Endodermal cell (in vitro differentiated cells): ENCODE measurements at regions not wholly inside any gene's neighbourhood (a gene's known extent, or its start where the extent isn't known, plus 50 kb on each side); places are given as distances from the start of the nearest gene placed in this dataset.
"Not testable (repeated sequence)": the region's sequence is repeated elsewhere in the genome, so short reads cannot be mapped to it uniquely, and the experiment has no call there.

Experiments used
- DNase-seq: peaks from one replicate; pipeline ENCODE4 v3.0.0-alpha.2; 2017
- H3K27ac ChIP-seq: 2 replicates; pipeline ENCODE4 v1.5.1; 2013; ENCODE audit warnings: mild to moderate bottlenecking, low read depth, low read length, moderate library complexity
- H3K27me3 ChIP-seq: 2 replicates; pipeline ENCODE4 v1.6.1; 2013; ENCODE audit warnings: mild to moderate bottlenecking, low read length, moderate library complexity; ENCODE audit not compliant: insufficient read depth, control insufficient read depth, poor library complexity, severe bottlenecking
- H3K36me3 ChIP-seq: 2 replicates; pipeline ENCODE4 v1.7.0; 2013; ENCODE audit warnings: mild to moderate bottlenecking, low read length, moderate library complexity; ENCODE audit not compliant: control insufficient read depth, insufficient read depth
- H3K4me1 ChIP-seq: one replicate; pipeline ENCODE4 v1.7.0; 2013; ENCODE audit warnings: low read length; ENCODE audit not compliant: control insufficient read depth, insufficient read depth
- H3K4me3 ChIP-seq: 2 replicates; pipeline ENCODE4 v1.5.1; 2013; ENCODE audit warnings: mild to moderate bottlenecking, low read length, moderate library complexity
- H3K9ac ChIP-seq: 2 replicates; pipeline ENCODE4 v1.6.1; 2013; ENCODE audit warnings: mild to moderate bottlenecking, low read length, moderate library complexity; ENCODE audit not compliant: poor library complexity, severe bottlenecking; ENCODE audit errors: extremely low read depth
- H3K9me3 ChIP-seq: 2 replicates; pipeline ENCODE4 v1.6.1; 2013; ENCODE audit warnings: mild to moderate bottlenecking, low read length, moderate library complexity; ENCODE audit not compliant: control insufficient read depth
- H3K27ac Mint-ChIP-seq: 2 replicates; pipeline ENCODE4 v1.8.0; 2020; ENCODE audit warnings: mixed read lengths
- H3K27me3 Mint-ChIP-seq: 2 replicates; pipeline ENCODE4 v1.8.0; 2021; ENCODE audit warnings: mild to moderate bottlenecking, mixed read lengths; ENCODE audit not compliant: insufficient read depth
- H3K36me3 Mint-ChIP-seq: 2 replicates; pipeline ENCODE4 v1.8.0; 2020; ENCODE audit warnings: low read depth, mixed read lengths
- H3K4me1 Mint-ChIP-seq: 2 replicates; pipeline ENCODE4 v1.8.0; 2020; ENCODE audit warnings: mixed read lengths
- H3K4me3 Mint-ChIP-seq: 2 replicates; pipeline ENCODE4 v1.8.0; 2020; ENCODE audit warnings: mild to moderate bottlenecking, moderate library complexity, mixed read lengths
- H3K9me3 Mint-ChIP-seq: 2 replicates; pipeline ENCODE4 v1.8.0; 2020; ENCODE audit warnings: mild to moderate bottlenecking, mixed read lengths
- CTCF ChIP-seq: fragments of 200-600 bp; sonication (generic); conservative IDR thresholded peaks from 2 replicates; pipeline ENCODE4 v1.5.0; 2021; ENCODE audit warnings: antibody characterized with exemption, mild to moderate bottlenecking
- WGBS, 2 experiments: methylation state at CpG; one replicate each; pipeline versions ENCODE4 v1.1.5 to v1.1.7; 2013; ENCODE audit warnings: missing lambda C conversion rate in 2 of 2, mixed read lengths in 1 of 2; ENCODE audit not compliant: insufficient coverage in 1 of 2, insufficient read length in 1 of 2; 5-methylcytosine and 5-hydroxymethylcytosine counted together

DNA sequence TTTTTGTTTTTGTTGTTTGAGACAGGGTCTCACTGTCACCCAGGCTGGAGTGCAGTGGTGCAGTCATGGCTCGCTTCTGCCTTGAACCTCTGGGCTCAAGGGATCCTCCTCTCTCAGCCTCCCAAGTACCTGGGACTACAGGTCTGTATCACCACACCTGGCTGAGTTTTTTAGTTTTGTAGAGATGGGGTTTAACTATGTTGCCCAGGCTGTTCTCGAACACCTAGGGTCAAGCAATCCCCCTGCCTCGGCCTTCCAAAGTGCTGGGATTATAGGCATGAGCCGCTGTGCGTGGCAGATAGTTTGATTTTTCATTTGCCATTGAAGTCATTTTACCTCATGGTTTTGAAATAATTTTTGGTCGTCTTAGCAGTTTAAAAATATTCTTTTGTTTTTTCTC is 94.3 kb upstream of the EIF5 start:
- H3K4me3 Mint-ChIP-seq = no peak overlapping the region
- H3K4me3 ChIP-seq = no peak overlapping the region
- peaks cover 61% of the 10 kb centered on the region for H3K9me3 Mint-ChIP-seq
- peaks cover 4% of the 10 kb centered on the region for H3K36me3 Mint-ChIP-seq
- no peak overlapping the region for H3K27ac ChIP-seq
- no peaks in the 10 kb centered on the region for H3K36me3 ChIP-seq
- no peaks in the 10 kb centered on the region for H3K4me1 ChIP-seq
- peaks cover 41% of the 10 kb centered on the region for H3K9me3 ChIP-seq
- no peak for DNase-seq
- H3K27me3 ChIP-seq = no peaks in the 10 kb centered on the region
- no peak for TF ChIP-seq CTCF
- H3K9ac ChIP-seq = no peak overlapping the region
- peaks cover 19% of the 10 kb centered on the region for H3K4me1 Mint-ChIP-seq
- WGBS, 2 experiments = 92% methylated on average over 6 of the region's 6 CpGs; no CpG with 5 or more reads in 1 of the 2 experiments
- H3K27ac Mint-ChIP-seq = no peak overlapping the region
- peaks cover 2% of the 10 kb centered on the region for H3K27me3 Mint-ChIP-seq

DNA sequence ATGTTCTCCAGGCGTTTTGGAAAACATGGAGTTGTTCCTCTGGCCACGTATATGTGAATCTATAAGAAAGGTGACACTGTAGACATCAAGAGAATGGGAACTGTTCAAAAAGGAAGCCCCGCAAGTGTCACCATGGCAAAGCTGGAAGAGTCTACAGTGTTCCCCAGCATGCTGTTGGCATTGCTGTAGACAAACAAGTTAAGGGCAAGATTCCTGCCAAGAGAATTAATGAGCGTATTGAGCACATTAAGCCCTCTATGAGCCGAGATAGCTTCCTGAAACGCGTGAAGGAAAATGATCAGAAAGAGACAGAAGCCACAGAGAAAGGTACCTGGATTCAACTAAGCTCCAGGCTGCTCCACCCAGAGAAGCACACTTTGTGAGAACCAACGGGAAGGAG is 92.5 kb upstream of the EIF5 start:
- 95 to 99% methylated on average over 7 to 8 of the region's 8 CpGs for WGBS, 2 experiments
- H3K9me3 Mint-ChIP-seq = peaks cover 59% of the 10 kb centered on the region
- no peak overlapping the region for H3K9ac ChIP-seq
- no peaks in the 10 kb centered on the region for H3K27me3 ChIP-seq
- H3K4me3 ChIP-seq = no peak overlapping the region
- peaks cover 4% of the 10 kb centered on the region for H3K36me3 Mint-ChIP-seq
- H3K27ac ChIP-seq = no peak overlapping the region
- no peak overlapping the region for H3K4me3 Mint-ChIP-seq
- no peaks in the 10 kb centered on the region for H3K36me3 ChIP-seq
- peaks cover 11% of the 10 kb centered on the region for H3K4me1 Mint-ChIP-seq
- H3K9me3 ChIP-seq = peaks cover 41% of the 10 kb centered on the region
- H3K27me3 Mint-ChIP-seq = peaks cover 2% of the 10 kb centered on the region
- no peak for DNase-seq
- no peak for TF ChIP-seq CTCF
- H3K4me1 ChIP-seq = no peaks in the 10 kb centered on the region
- no peak overlapping the region for H3K27ac Mint-ChIP-seq

GRCh38 chr14:103243764-103244737 is 90.0 kb upstream of the EIF5 start:
- no peak overlapping the region for H3K4me3 Mint-ChIP-seq
- H3K36me3 Mint-ChIP-seq = peaks cover 4% of the 10 kb centered on the region
- peaks cover 11% of the 10 kb centered on the region for H3K4me1 Mint-ChIP-seq
- Histone ChIP-seq H3K27me3 (no peaks in the 10 kb centered on the region), H3K27ac (no peak overlapping the region), H3K4me3 (no peak overlapping the region), H3K9me3 (peaks cover 30% of the 10 kb centered on the region), H3K9ac (no peak overlapping the region), H3K4me1 (no peaks in the 10 kb centered on the region), H3K36me3 (no peaks in the 10 kb centered on the region)
- H3K9me3 Mint-ChIP-seq = peaks cover 39% of the 10 kb centered on the region
- WGBS, 2 experiments = 82 to 94% methylated on average over 4 to 7 of the region's 7 CpGs
- no peak overlapping the region for H3K27ac Mint-ChIP-seq
- no peak for TF ChIP-seq CTCF
- no peak for DNase-seq
- H3K27me3 Mint-ChIP-seq = peaks cover 2% of the 10 kb centered on the region

GRCh38 chr14:103245624-103246031 is 88.4 kb upstream of the EIF5 start:
- not testable (repeated sequence) for H3K4me3 ChIP-seq, H3K4me1 ChIP-seq, H3K4me3 Mint-ChIP-seq, DNase-seq, H3K27ac Mint-ChIP-seq, H3K9ac ChIP-seq, H3K36me3 Mint-ChIP-seq, H3K27me3 ChIP-seq, H3K36me3 ChIP-seq, H3K27me3 Mint-ChIP-seq, H3K27ac ChIP-seq
- H3K9me3 Mint-ChIP-seq = peaks cover 24% of the 10 kb centered on the region
- 80 to 88% methylated on average over 1 to 3 of the region's 3 CpGs for WGBS, 2 experiments
- H3K9me3 ChIP-seq = peaks cover 15% of the 10 kb centered on the region
- peaks cover 11% of the 10 kb centered on the region for H3K4me1 Mint-ChIP-seq
